ENCODE measurements at regions not wholly inside any gene's neighbourhood (a gene's known extent, or its start where the extent isn't known, plus 50 kb on each side); places are given as distances from the start of the nearest gene placed in this dataset.

DNA sequence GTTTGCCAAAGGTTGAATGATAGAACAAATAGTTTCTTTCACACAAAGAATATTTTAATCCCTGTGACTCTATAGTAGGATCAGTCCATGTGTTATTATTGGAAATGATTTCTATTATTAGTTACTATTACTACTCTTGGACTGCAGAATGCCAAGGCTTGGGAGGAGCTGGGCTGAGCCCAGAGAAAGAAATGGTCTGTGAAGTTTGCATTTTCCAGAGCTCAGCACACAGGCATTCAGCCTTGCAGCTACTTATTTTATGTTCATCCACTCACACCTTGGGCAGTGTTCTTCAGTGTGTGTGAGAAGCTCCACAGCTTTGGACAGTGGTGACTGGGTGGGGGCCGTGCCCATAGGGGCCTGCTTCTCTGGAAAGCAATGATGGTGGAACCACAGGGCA, 583.1 kb downstream of the CCDC171 start:
- Mint-ChIP-seq H3K36me3 (ENCODE audit: insufficient read depth, unreplicated experiment) (no peaks in the 10 kb centered on the region), H3K27me3 (ENCODE audit: insufficient read depth, unreplicated experiment) (no peaks in the 10 kb centered on the region), H3K9me3 (ENCODE audit: unreplicated experiment) (no peaks in the 10 kb centered on the region), H3K27ac (ENCODE audit: low read depth, unreplicated experiment) (no peak overlapping the region), H3K4me1 (ENCODE audit: insufficient read depth, unreplicated experiment) (peaks cover 19% of the 10 kb centered on the region), H3K4me3 (ENCODE audit: unreplicated experiment) (no peak overlapping the region)
- BruUV-seq (replicated peaks): no TSS peak
- CTCF ChIA-PET: interaction anchor here (0.6 to 1.0 kb wide), 3 partner anchors 11 to 353 kb away, joined by 3 read pairs; no protein-coding TSS in a partner anchor
- no peak for DNase-seq (ENCODE audit: unreplicated experiment)
- no peak for TF ChIP-seq CTCF (IDR thresholded peaks at IDR 0.05; ENCODE audit: unreplicated experiment)
- intact Hi-C loops (cut with micrococcal nuclease): no loop called here
- POLR2A ChIA-PET: no interaction called here

DNA sequence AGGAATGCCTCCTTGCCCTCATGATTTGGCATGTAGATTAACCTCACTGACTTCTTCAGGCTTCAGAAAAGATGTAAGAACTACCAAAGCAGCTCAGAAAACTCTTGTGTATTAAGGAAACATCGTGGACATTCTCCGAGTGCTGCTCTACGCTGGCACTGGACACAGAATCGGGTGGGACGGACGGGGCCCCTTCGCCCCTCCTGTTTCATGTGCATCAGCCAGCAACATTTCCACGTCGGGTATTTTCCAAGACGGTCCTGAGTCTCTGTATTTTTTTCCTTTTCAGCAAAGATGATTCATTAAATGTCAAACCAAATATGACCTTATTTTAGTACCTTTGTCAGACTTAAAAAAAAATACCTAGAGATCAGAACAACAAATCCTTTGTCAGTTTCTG, 583.6 kb downstream of the CCDC171 start:
- H3K27ac Mint-ChIP-seq (ENCODE audit: low read depth, unreplicated experiment): no peak overlapping the region
- no peak for TF ChIP-seq CTCF (IDR thresholded peaks at IDR 0.05; ENCODE audit: unreplicated experiment)
- no peaks in the 10 kb centered on the region for H3K9me3 Mint-ChIP-seq (ENCODE audit: unreplicated experiment)
- H3K27me3 Mint-ChIP-seq (ENCODE audit: insufficient read depth, unreplicated experiment): no peaks in the 10 kb centered on the region
- DNase-seq (ENCODE audit: unreplicated experiment): no peak
- no peak overlapping the region for H3K4me3 Mint-ChIP-seq (ENCODE audit: unreplicated experiment)
- no TSS peak for BruUV-seq (replicated peaks)
- intact Hi-C loops (cut with micrococcal nuclease): no loop called here
- no peaks in the 10 kb centered on the region for H3K36me3 Mint-ChIP-seq (ENCODE audit: insufficient read depth, unreplicated experiment)
- H3K4me1 Mint-ChIP-seq (ENCODE audit: insufficient read depth, unreplicated experiment): peaks cover 19% of the 10 kb centered on the region
- CTCF ChIA-PET: no interaction called here
- POLR2A ChIA-PET: no interaction called here

GRCh38 chr9:16136961-16137360, 584.1 kb downstream of the CCDC171 start:
- no peak overlapping the region for H3K27ac Mint-ChIP-seq (ENCODE audit: low read depth, unreplicated experiment)
- no peaks in the 10 kb centered on the region for H3K36me3 Mint-ChIP-seq (ENCODE audit: insufficient read depth, unreplicated experiment)
- TF ChIP-seq CTCF (IDR thresholded peaks at IDR 0.05; ENCODE audit: unreplicated experiment): no peak
- H3K9me3 Mint-ChIP-seq (ENCODE audit: unreplicated experiment): no peaks in the 10 kb centered on the region
- intact Hi-C loops (cut with micrococcal nuclease): no loop called here
- peaks cover 19% of the 10 kb centered on the region for H3K4me1 Mint-ChIP-seq (ENCODE audit: insufficient read depth, unreplicated experiment)
- H3K27me3 Mint-ChIP-seq (ENCODE audit: insufficient read depth, unreplicated experiment): no peaks in the 10 kb centered on the region
- POLR2A ChIA-PET: no interaction called here
- BruUV-seq (replicated peaks): no TSS peak
- DNase-seq (ENCODE audit: unreplicated experiment): peak; percentile 68
- H3K4me3 Mint-ChIP-seq (ENCODE audit: unreplicated experiment): no peak overlapping the region
- CTCF ChIA-PET: interaction anchor here (0.7 kb wide), 1 partner anchor 260 kb away, joined by 3 read pairs; no protein-coding TSS in a partner anchor

DNA sequence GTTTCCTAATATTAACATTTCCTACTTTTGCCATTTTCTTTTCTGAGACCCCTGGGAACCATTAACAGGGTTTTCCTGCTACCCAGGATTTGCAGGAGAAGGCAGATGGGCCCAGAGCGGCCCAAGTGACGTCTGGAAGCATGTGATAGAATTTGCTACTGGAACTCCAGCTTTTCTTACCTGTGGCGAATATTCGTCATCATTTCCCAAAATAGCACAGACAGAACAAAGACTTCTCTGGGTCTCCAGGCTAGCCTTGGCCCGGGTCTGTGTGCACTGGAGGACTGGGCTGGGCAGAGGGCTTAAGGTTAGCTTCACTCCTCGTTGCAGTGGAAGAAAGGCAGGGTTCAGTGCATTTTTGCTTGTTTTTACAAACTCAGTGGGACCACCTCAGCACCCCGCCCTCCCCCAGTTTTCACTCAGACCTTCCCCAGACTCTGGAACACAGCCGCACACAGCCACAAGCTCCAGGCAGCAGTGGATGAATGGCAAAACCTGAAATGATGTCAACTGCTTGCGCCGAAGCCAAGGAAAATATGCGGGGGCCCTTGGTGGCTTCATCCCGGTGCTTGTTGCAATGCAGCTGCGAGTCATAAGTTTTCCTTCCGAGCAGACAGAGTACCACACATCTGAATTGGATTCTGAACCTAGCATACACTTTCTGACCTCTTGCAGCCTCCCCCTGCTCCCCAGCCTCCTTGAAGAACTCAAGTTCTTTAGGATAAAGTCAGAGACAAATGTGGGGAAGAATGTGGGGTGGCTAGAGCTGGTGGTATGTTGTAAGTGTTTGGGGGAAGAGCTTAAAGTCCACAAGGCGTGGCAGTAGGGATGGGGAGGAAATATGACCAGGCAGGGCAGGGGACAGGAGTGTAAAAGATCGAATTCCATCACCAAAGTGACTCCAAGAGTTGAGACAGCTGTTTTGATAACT, 586.0 kb downstream of the CCDC171 start:
- peak; percentile 70 for DNase-seq (ENCODE audit: unreplicated experiment)
- Mint-ChIP-seq H3K4me3 (ENCODE audit: unreplicated experiment) (no peak overlapping the region), H3K27me3 (ENCODE audit: insufficient read depth, unreplicated experiment) (no peaks in the 10 kb centered on the region), H3K4me1 (ENCODE audit: insufficient read depth, unreplicated experiment) (peaks cover 18% of the 10 kb centered on the region), H3K27ac (ENCODE audit: low read depth, unreplicated experiment) (no peak overlapping the region), H3K36me3 (ENCODE audit: insufficient read depth, unreplicated experiment) (no peaks in the 10 kb centered on the region), H3K9me3 (ENCODE audit: unreplicated experiment) (no peaks in the 10 kb centered on the region)
- CTCF ChIA-PET: interaction anchor here (0.7 to 1.2 kb wide), 2 partner anchors 266 kb away, joined by 3 to 4 read pairs; no protein-coding TSS in a partner anchor
- intact Hi-C loops (cut with micrococcal nuclease): no loop called here
- BruUV-seq (replicated peaks): no TSS peak
- TF ChIP-seq CTCF (IDR thresholded peaks at IDR 0.05; ENCODE audit: unreplicated experiment): no peak
- POLR2A ChIA-PET: no interaction called here
